Liver (tissue), 8 donors: ENCODE measurements at regions not wholly inside any gene's neighbourhood (a gene's known extent, or its start where the extent isn't known, plus 50 kb on each side); places are given as distances from the start of the nearest gene placed in this dataset.
"Not testable (repeated sequence)": the region's sequence is repeated elsewhere in the genome, so short reads cannot be mapped to it uniquely, and the experiment has no call there.

Experiments
- DNase-seq: peaks from one replicate; pipeline ENCODE4 v3.0.0-alpha.2; 2017; ENCODE audit warnings: low spot score
- H3K27ac ChIP-seq, 2 donors: one replicate each; pipeline ENCODE4 v1.7.0; 2013; ENCODE audit warnings: inconsistent platforms in 2 of 2, low read length in 2 of 2, control low read depth in 1 of 2, low read depth in 1 of 2, mild to moderate bottlenecking in 1 of 2
- H3K27me3 ChIP-seq, 4 donors: one replicate each; pipeline versions ENCODE4 v1.6.1 to v1.7.0; 2013; ENCODE audit warnings: low read length in 3 of 4, inconsistent platforms in 1 of 4, mild to moderate bottlenecking in 1 of 4, moderate library complexity in 1 of 4; ENCODE audit not compliant: control insufficient read depth in 4 of 4, insufficient read depth in 4 of 4
- H3K36me3 ChIP-seq, 4 donors: one replicate each; pipeline versions ENCODE4 v1.6.1 to v1.7.0; 2013; ENCODE audit warnings: low read length in 3 of 4, mild to moderate bottlenecking in 3 of 4, low read depth in 1 of 4, moderate library complexity in 1 of 4; ENCODE audit not compliant: control insufficient read depth in 4 of 4, insufficient read depth in 3 of 4
- H3K4me1 ChIP-seq, 4 donors: one replicate each; pipeline versions ENCODE4 v1.6.1 to v1.7.0; 2013; ENCODE audit warnings: low read length in 3 of 4, mild to moderate bottlenecking in 3 of 4, moderate library complexity in 1 of 4; ENCODE audit not compliant: control insufficient read depth in 4 of 4, insufficient read depth in 4 of 4
- H3K4me3 ChIP-seq, 3 donors: one replicate each; pipeline versions ENCODE4 v1.6.1 to v1.7.0; 2013; ENCODE audit warnings: low read length in 3 of 3, control low read depth in 1 of 3, low read depth in 1 of 3, mild to moderate bottlenecking in 1 of 3
- H3K9ac ChIP-seq, 2 donors: one replicate each; pipeline ENCODE4 v1.7.0; 2013; ENCODE audit warnings: low read length in 2 of 2, mild to moderate bottlenecking in 2 of 2, moderate library complexity in 2 of 2, control low read depth in 1 of 2, low read depth in 1 of 2
- H3K9me3 ChIP-seq, 4 donors: one replicate each; pipeline versions ENCODE4 v1.6.1 to v1.7.0; 2013; ENCODE audit warnings: low read length in 3 of 4; ENCODE audit not compliant: control insufficient read depth in 4 of 4
- EGR1 ChIP-seq, 2 donors: IDR thresholded peaks; 2 replicates each; pipeline ENCODE4 v1.6.1; 2016 to 2018; ENCODE audit warnings: antibody characterized with exemption in 2 of 2, low read depth in 2 of 2
- FOXA1 ChIP-seq: IDR thresholded peaks from 2 replicates; pipeline ENCODE4 v1.6.1; 2016; ENCODE audit warnings: antibody characterized with exemption
- GABPA ChIP-seq, 2 donors: IDR thresholded peaks in 1 of 2; conservative IDR thresholded peaks in 1 of 2; 2 replicates each; pipeline ENCODE4 v1.6.1; 2016; ENCODE audit warnings: antibody characterized with exemption in 2 of 2, mild to moderate bottlenecking in 1 of 2, moderate library complexity in 1 of 2
- HNF4A ChIP-seq, 2 donors: conservative IDR thresholded peaks; 2 replicates each; pipeline ENCODE4 v1.6.1; 2016; ENCODE audit warnings: antibody characterized with exemption in 2 of 2, mild to moderate bottlenecking in 2 of 2
- JUND ChIP-seq, 2 donors: IDR thresholded peaks; 2 replicates each; pipeline ENCODE4 v1.6.1; 2016; ENCODE audit warnings: antibody characterized with exemption in 2 of 2
- MAX ChIP-seq: IDR thresholded peaks from 2 replicates; pipeline ENCODE4 v1.6.1; 2016; ENCODE audit warnings: antibody characterized with exemption
- NR2F2 ChIP-seq: IDR thresholded peaks from 2 replicates; pipeline ENCODE4 v1.6.1; 2016; ENCODE audit warnings: antibody characterized with exemption
- SP1 ChIP-seq: IDR thresholded peaks from 2 replicates; pipeline ENCODE4 v1.6.1; 2018; ENCODE audit warnings: antibody characterized with exemption, mild to moderate bottlenecking
- WGBS: extraction: QIAGEN DNeasy Blood & Tissue Kit; methylation state at CpG from one replicate; pipeline ENCODE4 v1.1.7; 2013; 5-methylcytosine and 5-hydroxymethylcytosine counted together
- TF ChIP-seq, protein P1 (sequence below): IDR thresholded peaks from 2 replicates; pipeline ENCODE4 v1.6.1; 2016; ENCODE audit warnings: antibody characterized with exemption, mild to moderate bottlenecking
- TF ChIP-seq, protein P2 (sequence below): fragments of 150-350 bp; IDR thresholded peaks from 2 replicates; pipeline ENCODE4 v1.5.1; 2017; ENCODE audit warnings: improper control_type of control experiment, low read depth, low read length; ENCODE audit not compliant: missing input control
- donor health status: healthy.
- donor health status: healthy.
- donor health status: healthy.
- donor health status: healthy.
- donor health status: healthy.

- no peak overlapping the region for H3K9ac ChIP-seq
- no peaks in the 10 kb centered on the region for H3K4me1 ChIP-seq
- DNase-seq, result no peak
- H3K27ac ChIP-seq, result no peak overlapping the region
- H3K36me3 ChIP-seq, result no peaks in the 10 kb centered on the region
- no peaks in the 10 kb centered on the region for H3K9me3 ChIP-seq
- H3K27me3 ChIP-seq, result no peaks in the 10 kb centered on the region
- H3K4me3 ChIP-seq, result no peak overlapping the region
- TF ChIP-seq EGR1 (IDR thresholded peaks at IDR 0.05; ENCODE audit: low read depth in 2 of 2) (no peak), NR2F2 (no peak), GABPA (IDR thresholded peaks at IDR 0.05 in 1 of 2, conservative IDR thresholded peaks at IDR 0.05 in 1 of 2) (no peak), FOXA1 (no peak)
Measured at GRCh38 chr2:39918886-39919285, 139.8 kb upstream of the THUMPD2 start.

DNA sequence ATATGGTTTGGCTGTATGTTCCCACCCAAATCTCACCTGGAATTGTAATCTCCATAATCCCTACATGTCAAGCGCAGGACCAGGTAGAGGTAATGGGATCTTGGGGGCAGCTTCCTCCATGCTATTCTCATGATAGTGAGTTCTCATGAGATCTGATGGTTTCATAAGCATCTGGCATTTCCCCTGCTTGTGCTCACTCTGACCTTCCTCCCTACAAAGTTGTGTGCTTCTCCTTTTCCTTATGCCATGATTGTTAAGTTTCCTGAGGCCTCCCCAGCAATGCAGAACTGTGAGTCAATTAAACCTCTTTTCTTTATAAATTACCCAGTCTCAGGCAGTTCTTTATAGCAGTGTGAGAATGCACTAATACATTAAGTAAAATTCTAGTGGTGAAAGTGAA, 138.3 kb upstream of the THUMPD2 start:
- not testable (repeated sequence) for H3K9ac ChIP-seq, DNase-seq, H3K27me3 ChIP-seq, H3K27ac ChIP-seq, H3K4me1 ChIP-seq, H3K4me3 ChIP-seq, H3K36me3 ChIP-seq, H3K9me3 ChIP-seq
- WGBS, result 97% methylated on average over 1 of the region's 1 CpG

GRCh38 chr2:39914949-39915348, 135.9 kb upstream of the THUMPD2 start:
- 80% methylated on average over 2 of the region's 2 CpGs for WGBS

More at GRCh38 chr2:39914949-39915348, 135.9 kb upstream of the THUMPD2 start:
- H3K9me3 ChIP-seq, result no peaks in the 10 kb centered on the region
- H3K4me1 ChIP-seq, result peaks cover 0 to 2% (median 0%) of the 10 kb centered on the region in 4 donors
- no peak overlapping the region for H3K4me3 ChIP-seq
- no peak for DNase-seq
- no peak overlapping the region for H3K9ac ChIP-seq
- H3K27ac ChIP-seq, result no peak overlapping the region
- TF ChIP-seq SP1 (no peak), HNF4A (conservative IDR thresholded peaks at IDR 0.05) (no peak), NR2F2 (no peak), JUND (IDR thresholded peaks at IDR 0.05) (no peak), EGR1 (IDR thresholded peaks at IDR 0.05; ENCODE audit: low read depth in 2 of 2) (no peak), MAX (no peak)
- TF ChIP-seq, protein P1, sequence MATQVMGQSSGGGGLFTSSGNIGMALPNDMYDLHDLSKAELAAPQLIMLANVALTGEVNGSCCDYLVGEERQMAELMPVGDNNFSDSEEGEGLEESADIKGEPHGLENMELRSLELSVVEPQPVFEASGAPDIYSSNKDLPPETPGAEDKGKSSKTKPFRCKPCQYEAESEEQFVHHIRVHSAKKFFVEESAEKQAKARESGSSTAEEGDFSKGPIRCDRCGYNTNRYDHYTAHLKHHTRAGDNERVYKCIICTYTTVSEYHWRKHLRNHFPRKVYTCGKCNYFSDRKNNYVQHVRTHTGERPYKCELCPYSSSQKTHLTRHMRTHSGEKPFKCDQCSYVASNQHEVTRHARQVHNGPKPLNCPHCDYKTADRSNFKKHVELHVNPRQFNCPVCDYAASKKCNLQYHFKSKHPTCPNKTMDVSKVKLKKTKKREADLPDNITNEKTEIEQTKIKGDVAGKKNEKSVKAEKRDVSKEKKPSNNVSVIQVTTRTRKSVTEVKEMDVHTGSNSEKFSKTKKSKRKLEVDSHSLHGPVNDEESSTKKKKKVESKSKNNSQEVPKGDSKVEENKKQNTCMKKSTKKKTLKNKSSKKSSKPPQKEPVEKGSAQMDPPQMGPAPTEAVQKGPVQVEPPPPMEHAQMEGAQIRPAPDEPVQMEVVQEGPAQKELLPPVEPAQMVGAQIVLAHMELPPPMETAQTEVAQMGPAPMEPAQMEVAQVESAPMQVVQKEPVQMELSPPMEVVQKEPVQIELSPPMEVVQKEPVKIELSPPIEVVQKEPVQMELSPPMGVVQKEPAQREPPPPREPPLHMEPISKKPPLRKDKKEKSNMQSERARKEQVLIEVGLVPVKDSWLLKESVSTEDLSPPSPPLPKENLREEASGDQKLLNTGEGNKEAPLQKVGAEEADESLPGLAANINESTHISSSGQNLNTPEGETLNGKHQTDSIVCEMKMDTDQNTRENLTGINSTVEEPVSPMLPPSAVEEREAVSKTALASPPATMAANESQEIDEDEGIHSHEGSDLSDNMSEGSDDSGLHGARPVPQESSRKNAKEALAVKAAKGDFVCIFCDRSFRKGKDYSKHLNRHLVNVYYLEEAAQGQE, result no peak
- TF ChIP-seq, protein P2, sequence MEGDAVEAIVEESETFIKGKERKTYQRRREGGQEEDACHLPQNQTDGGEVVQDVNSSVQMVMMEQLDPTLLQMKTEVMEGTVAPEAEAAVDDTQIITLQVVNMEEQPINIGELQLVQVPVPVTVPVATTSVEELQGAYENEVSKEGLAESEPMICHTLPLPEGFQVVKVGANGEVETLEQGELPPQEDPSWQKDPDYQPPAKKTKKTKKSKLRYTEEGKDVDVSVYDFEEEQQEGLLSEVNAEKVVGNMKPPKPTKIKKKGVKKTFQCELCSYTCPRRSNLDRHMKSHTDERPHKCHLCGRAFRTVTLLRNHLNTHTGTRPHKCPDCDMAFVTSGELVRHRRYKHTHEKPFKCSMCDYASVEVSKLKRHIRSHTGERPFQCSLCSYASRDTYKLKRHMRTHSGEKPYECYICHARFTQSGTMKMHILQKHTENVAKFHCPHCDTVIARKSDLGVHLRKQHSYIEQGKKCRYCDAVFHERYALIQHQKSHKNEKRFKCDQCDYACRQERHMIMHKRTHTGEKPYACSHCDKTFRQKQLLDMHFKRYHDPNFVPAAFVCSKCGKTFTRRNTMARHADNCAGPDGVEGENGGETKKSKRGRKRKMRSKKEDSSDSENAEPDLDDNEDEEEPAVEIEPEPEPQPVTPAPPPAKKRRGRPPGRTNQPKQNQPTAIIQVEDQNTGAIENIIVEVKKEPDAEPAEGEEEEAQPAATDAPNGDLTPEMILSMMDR, result no peak
- no peaks in the 10 kb centered on the region for H3K36me3 ChIP-seq
- H3K27me3 ChIP-seq, result peaks cover 0 to 4% (median 0%) of the 10 kb centered on the region in 4 donors
